Neutrophil (primary cell): ENCODE measurements at regions not wholly inside any gene's neighbourhood (a gene's known extent, or its start where the extent isn't known, plus 50 kb on each side); places are given as distances from the start of the nearest gene placed in this dataset.
"Not testable (repeated sequence)": the region's sequence is repeated elsewhere in the genome, so short reads cannot be mapped to it uniquely, and the experiment has no call there.

Experiments
- H3K27ac ChIP-seq: fragments of 200-600 bp; sonication (generic); 2 replicates; pipeline ENCODE4 v1.5.1; 2016; ENCODE audit warnings: mild to moderate bottlenecking, moderate library complexity
- H3K27me3 ChIP-seq: fragments of 200-600 bp; sonication (generic); 2 replicates; pipeline ENCODE4 v1.6.0; 2016; ENCODE audit warnings: mild to moderate bottlenecking
- H3K36me3 ChIP-seq: fragments of 200-600 bp; sonication (generic); 2 replicates; pipeline ENCODE4 v1.5.1; 2017
- H3K4me1 ChIP-seq, 2 experiments: fragments of 200-600 bp in 1 of 2; sonication (generic) in 1 of 2; 1 replicate in 1 of 2; 2 replicates in 1 of 2; pipeline versions ENCODE4 v1.5.1 to v1.6.1; 2013 to 2016; ENCODE audit warnings: low read depth in 1 of 2, low read length in 1 of 2, mild to moderate bottlenecking in 1 of 2, moderate library complexity in 1 of 2; ENCODE audit not compliant: control insufficient read depth in 1 of 2, insufficient read depth in 1 of 2
- H3K4me3 ChIP-seq, 2 experiments: fragments of 200-600 bp in 1 of 2; sonication (generic) in 1 of 2; 1 replicate in 1 of 2; 2 replicates in 1 of 2; pipeline ENCODE4 v1.5.1; 2013 to 2016; ENCODE audit warnings: low read depth in 1 of 2, low read length in 1 of 2, mild to moderate bottlenecking in 1 of 2, moderate library complexity in 1 of 2
- H3K9me3 ChIP-seq: fragments of 200-600 bp; sonication (generic); 2 replicates; pipeline ENCODE4 v1.5.1; 2016
- TF ChIP-seq, protein P1 (sequence below): fragments of 200-600 bp; sonication (generic); IDR thresholded peaks from 2 replicates; pipeline ENCODE4 v1.5.1; 2016; ENCODE audit warnings: antibody characterized with exemption

- H3K4me1 ChIP-seq: no peaks in the 10 kb centered on the region
- no peaks in the 10 kb centered on the region for H3K36me3 ChIP-seq
- H3K27me3 ChIP-seq: no peaks in the 10 kb centered on the region
- H3K27ac ChIP-seq: no peak overlapping the region
- no peaks in the 10 kb centered on the region for H3K9me3 ChIP-seq
- no peak overlapping the region for H3K4me3 ChIP-seq
- TF ChIP-seq, protein P1, sequence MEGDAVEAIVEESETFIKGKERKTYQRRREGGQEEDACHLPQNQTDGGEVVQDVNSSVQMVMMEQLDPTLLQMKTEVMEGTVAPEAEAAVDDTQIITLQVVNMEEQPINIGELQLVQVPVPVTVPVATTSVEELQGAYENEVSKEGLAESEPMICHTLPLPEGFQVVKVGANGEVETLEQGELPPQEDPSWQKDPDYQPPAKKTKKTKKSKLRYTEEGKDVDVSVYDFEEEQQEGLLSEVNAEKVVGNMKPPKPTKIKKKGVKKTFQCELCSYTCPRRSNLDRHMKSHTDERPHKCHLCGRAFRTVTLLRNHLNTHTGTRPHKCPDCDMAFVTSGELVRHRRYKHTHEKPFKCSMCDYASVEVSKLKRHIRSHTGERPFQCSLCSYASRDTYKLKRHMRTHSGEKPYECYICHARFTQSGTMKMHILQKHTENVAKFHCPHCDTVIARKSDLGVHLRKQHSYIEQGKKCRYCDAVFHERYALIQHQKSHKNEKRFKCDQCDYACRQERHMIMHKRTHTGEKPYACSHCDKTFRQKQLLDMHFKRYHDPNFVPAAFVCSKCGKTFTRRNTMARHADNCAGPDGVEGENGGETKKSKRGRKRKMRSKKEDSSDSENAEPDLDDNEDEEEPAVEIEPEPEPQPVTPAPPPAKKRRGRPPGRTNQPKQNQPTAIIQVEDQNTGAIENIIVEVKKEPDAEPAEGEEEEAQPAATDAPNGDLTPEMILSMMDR: no peak
Measured at GRCh38 chr11:10955616-10956015, 97.8 kb upstream of the ZBED5 start.

- Histone ChIP-seq H3K36me3 (no peaks in the 10 kb centered on the region), H3K4me1 (no peaks in the 10 kb centered on the region), H3K27me3 (no peaks in the 10 kb centered on the region), H3K27ac (no peak overlapping the region), H3K9me3 (no peaks in the 10 kb centered on the region), H3K4me3 (no peak overlapping the region)
- TF ChIP-seq, protein P1: no peak
Measured at GRCh38 chr11:10954184-10954583, 96.3 kb upstream of the ZBED5 start.

DNA sequence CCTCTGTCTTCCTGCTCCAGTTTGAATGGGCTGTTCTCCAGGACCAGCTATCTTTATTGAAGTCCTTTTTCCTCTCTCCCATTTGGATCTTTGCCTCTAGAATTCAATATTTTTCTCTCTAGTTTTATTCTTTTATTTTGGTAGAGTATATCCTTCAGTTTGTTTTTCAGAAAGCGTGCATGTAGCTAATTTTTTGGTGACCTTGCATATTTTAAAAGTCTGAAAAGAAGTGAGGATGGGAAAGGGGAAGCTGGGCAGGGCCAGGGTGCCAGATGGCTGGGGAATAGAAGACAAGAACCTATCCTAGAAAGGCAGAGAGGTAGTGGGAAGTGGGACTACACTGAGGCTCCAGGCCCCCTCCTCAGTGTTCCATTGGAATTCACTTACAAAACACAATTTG is 95.0 kb upstream of the ZBED5 start:
- no peaks in the 10 kb centered on the region for H3K36me3 ChIP-seq
- TF ChIP-seq, protein P1: no peak
- H3K4me3 ChIP-seq: no peak overlapping the region
- no peaks in the 10 kb centered on the region for H3K9me3 ChIP-seq
- H3K27ac ChIP-seq: no peak overlapping the region
- H3K4me1 ChIP-seq: no peaks in the 10 kb centered on the region
- no peaks in the 10 kb centered on the region for H3K27me3 ChIP-seq

DNA sequence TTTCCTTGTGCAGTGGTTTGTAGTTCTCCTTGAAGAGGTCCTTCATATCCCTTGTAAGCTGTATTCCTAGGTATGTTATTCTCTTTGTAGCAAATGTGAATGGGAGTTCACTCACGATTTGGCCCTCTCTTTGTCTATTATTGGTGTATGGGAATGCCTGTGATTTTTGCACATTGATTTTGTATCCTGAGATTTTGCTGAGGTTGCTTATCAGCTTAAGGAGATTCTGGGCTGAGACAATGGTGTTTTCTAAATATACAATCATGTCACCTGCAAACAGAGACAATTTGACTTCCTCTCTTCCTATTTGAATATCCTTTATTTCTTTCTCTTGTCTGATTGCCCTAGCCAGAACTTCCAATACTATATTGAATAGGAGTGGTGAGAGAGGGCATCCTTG is 90.1 kb upstream of the ZBED5 start:
- H3K36me3 ChIP-seq, H3K27me3 ChIP-seq, H3K27ac ChIP-seq, H3K9me3 ChIP-seq, H3K4me3 ChIP-seq, H3K4me1 ChIP-seq: not testable (repeated sequence)

GRCh38 chr11:10946072-10946471 is 88.2 kb upstream of the ZBED5 start:
- no peaks in the 10 kb centered on the region for H3K36me3 ChIP-seq
- no peak overlapping the region for H3K4me3 ChIP-seq
- TF ChIP-seq, protein P1: no peak

DNA sequence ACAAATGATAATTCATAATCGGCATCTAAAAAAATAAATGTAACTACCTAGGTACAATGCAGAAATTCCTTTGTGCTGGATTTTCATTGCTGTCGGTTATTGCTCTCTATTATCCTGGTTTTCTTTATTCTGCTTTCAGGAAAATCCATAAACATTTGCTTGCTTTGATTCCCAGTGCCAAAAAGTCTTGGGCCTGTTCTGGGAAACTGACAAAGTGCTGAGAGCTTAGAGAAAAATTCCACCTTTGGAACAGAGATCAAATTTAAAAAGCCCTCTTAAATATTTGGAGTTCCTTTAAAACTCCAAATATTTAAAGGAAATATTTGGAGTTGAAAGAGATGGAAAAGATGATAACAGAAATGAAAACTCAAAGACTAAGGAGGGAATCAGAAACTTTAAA is 87.3 kb upstream of the ZBED5 start:
- TF ChIP-seq, protein P1: no peak
- no peaks in the 10 kb centered on the region for H3K4me1 ChIP-seq
- no peak overlapping the region for H3K4me3 ChIP-seq

More at GRCh38 chr11:10946072-10946471, 88.2 kb upstream of the ZBED5 start:
- Histone ChIP-seq H3K9me3 (no peaks in the 10 kb centered on the region), H3K4me1 (no peaks in the 10 kb centered on the region), H3K27me3 (no peaks in the 10 kb centered on the region), H3K27ac (no peak overlapping the region)

More for the DNA sequence above, 87.3 kb upstream of the ZBED5 start:
- H3K27me3 ChIP-seq: no peaks in the 10 kb centered on the region
- no peaks in the 10 kb centered on the region for H3K36me3 ChIP-seq
- no peaks in the 10 kb centered on the region for H3K9me3 ChIP-seq
- no peak overlapping the region for H3K27ac ChIP-seq
